ENCODE measurements at regions not wholly inside any gene's neighbourhood (a gene's known extent, or its start where the extent isn't known, plus 50 kb on each side); places are given as distances from the start of the nearest gene placed in this dataset.

GRCh38 chr13:85520445-85520844 is 278.8 kb downstream of the SLITRK6 start:
- TF ChIP-seq EZH2 (IDR thresholded peaks at IDR 0.05; ENCODE audit: low read length, unreplicated experiment): no peak
- TF ChIP-seq CTCF (conservative IDR thresholded peaks at IDR 0.05; ENCODE audit: low read depth, low read length): no peak
